ENCODE measurements at regions not wholly inside any gene's neighbourhood (a gene's known extent, or its start where the extent isn't known, plus 50 kb on each side); places are given as distances from the start of the nearest gene placed in this dataset.

DNA sequence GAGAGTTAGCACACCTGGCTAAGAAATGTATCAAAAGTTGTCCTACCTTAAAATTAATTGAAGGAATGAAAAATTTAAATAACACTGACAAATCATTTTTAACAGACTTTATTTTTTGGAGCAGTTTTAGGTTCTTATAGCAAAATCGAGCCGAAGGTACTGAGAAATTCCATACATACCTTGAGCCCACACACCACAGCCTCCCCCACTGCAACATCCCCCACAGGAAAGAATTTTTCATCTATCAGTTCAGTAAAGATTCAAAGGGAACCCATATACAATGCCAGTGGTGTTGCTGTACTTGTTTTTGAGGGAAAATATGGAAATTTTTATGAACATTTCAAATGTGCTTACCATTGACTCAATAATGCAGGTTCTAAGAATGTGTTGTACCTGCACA lies 169.8 kb upstream of the HS6ST1 start:
- TF ChIP-seq, protein P1, sequence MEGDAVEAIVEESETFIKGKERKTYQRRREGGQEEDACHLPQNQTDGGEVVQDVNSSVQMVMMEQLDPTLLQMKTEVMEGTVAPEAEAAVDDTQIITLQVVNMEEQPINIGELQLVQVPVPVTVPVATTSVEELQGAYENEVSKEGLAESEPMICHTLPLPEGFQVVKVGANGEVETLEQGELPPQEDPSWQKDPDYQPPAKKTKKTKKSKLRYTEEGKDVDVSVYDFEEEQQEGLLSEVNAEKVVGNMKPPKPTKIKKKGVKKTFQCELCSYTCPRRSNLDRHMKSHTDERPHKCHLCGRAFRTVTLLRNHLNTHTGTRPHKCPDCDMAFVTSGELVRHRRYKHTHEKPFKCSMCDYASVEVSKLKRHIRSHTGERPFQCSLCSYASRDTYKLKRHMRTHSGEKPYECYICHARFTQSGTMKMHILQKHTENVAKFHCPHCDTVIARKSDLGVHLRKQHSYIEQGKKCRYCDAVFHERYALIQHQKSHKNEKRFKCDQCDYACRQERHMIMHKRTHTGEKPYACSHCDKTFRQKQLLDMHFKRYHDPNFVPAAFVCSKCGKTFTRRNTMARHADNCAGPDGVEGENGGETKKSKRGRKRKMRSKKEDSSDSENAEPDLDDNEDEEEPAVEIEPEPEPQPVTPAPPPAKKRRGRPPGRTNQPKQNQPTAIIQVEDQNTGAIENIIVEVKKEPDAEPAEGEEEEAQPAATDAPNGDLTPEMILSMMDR (IDR thresholded peaks at IDR 0.05 in 4 of 5, conservative IDR thresholded peaks at IDR 0.05 in 1 of 5): no peak
- TF ChIP-seq POLR2A (IDR thresholded peaks at IDR 0.05): no peak
